H9 (cell line): ENCODE measurements at regions not wholly inside any gene's neighbourhood (a gene's known extent, or its start where the extent isn't known, plus 50 kb on each side); places are given as distances from the start of the nearest gene placed in this dataset.

Experiments
- DNase-seq: peaks from one replicate; pipeline ENCODE4 v3.0.0-alpha.2; 2017
- H2AFZ ChIP-seq: one replicate; pipeline ENCODE4 v1.6.1; 2013; ENCODE audit warnings: mild to moderate bottlenecking, low read length, control low read depth, moderate library complexity
- H2AK5ac ChIP-seq: 2 replicates; pipeline ENCODE4 v1.6.1; 2013; ENCODE audit warnings: low read length, control low read depth, mixed read lengths; ENCODE audit not compliant: insufficient read length
- H2BK120ac ChIP-seq: one replicate; pipeline ENCODE4 v1.6.1; 2013; ENCODE audit warnings: low read depth, mild to moderate bottlenecking, low read length, control low read depth, inconsistent platforms; ENCODE audit not compliant: poor library complexity, severe bottlenecking
- H2BK12ac ChIP-seq: 2 replicates; pipeline ENCODE4 v1.6.1; 2013; ENCODE audit warnings: low read length, control low read depth, mixed read lengths, low read depth; ENCODE audit not compliant: insufficient read length
- H2BK15ac ChIP-seq: 2 replicates; pipeline ENCODE4 v1.6.1; 2013; ENCODE audit warnings: low read depth, low read length, control low read depth
- H2BK20ac ChIP-seq: one replicate; pipeline ENCODE4 v1.6.1; 2013; ENCODE audit warnings: low read depth, mild to moderate bottlenecking, low read length, control low read depth, inconsistent platforms; ENCODE audit not compliant: poor library complexity, severe bottlenecking
- H2BK5ac ChIP-seq: 2 replicates; pipeline ENCODE4 v1.6.1; 2013; ENCODE audit warnings: low read length, control low read depth, mixed read lengths; ENCODE audit not compliant: insufficient read length
- H3K14ac ChIP-seq: 2 replicates; pipeline ENCODE4 v1.6.1; 2013; ENCODE audit warnings: low read length, control low read depth; ENCODE audit not compliant: insufficient read depth
- H3K18ac ChIP-seq: 2 replicates; pipeline ENCODE4 v1.6.1; 2013; ENCODE audit warnings: low read depth, mild to moderate bottlenecking, mixed read lengths, low read length, control low read depth; ENCODE audit not compliant: insufficient read length
- H3K23ac ChIP-seq: 2 replicates; pipeline ENCODE4 v1.6.1; 2013; ENCODE audit warnings: low read length, control low read depth, mixed read lengths, low read depth; ENCODE audit not compliant: insufficient read length
- H3K23me2 ChIP-seq: 2 replicates; pipeline ENCODE4 v1.6.1; 2013; ENCODE audit warnings: low read depth, mild to moderate bottlenecking, mixed read lengths, low read length, control low read depth; ENCODE audit not compliant: insufficient read length, poor library complexity, severe bottlenecking
- H3K27ac ChIP-seq: 2 replicates; pipeline ENCODE4 v1.5.1; 2013; ENCODE audit warnings: low read length, control low read depth, mixed read lengths, low read depth; ENCODE audit not compliant: insufficient read length
- H3K27me3 ChIP-seq: 2 replicates; pipeline ENCODE4 v1.6.1; 2013; ENCODE audit warnings: low read length, control low read depth, inconsistent platforms; ENCODE audit not compliant: insufficient read depth
- H3K4ac ChIP-seq: 2 replicates; pipeline ENCODE4 v1.6.1; 2013; ENCODE audit warnings: low read depth, mild to moderate bottlenecking, control low read depth, inconsistent platforms, low read length, moderate library complexity
- H3K4me1 ChIP-seq: 2 replicates; pipeline ENCODE4 v1.6.1; 2013; ENCODE audit warnings: low read length, control low read depth, inconsistent platforms; ENCODE audit not compliant: insufficient read depth
- H3K4me2 ChIP-seq: 2 replicates; pipeline ENCODE4 v1.6.1; 2013; ENCODE audit warnings: low read length, control low read depth, mixed read lengths; ENCODE audit not compliant: insufficient read length, insufficient read depth
- H3K56ac ChIP-seq: 2 replicates; pipeline ENCODE4 v1.6.1; 2013; ENCODE audit warnings: low read depth, mild to moderate bottlenecking, mixed read lengths, low read length, control low read depth; ENCODE audit not compliant: insufficient read length
- H3K79me1 ChIP-seq: 2 replicates; pipeline ENCODE4 v1.6.1; 2013; ENCODE audit warnings: low read depth, mild to moderate bottlenecking, moderate library complexity, low read length, control low read depth, inconsistent platforms; ENCODE audit not compliant: insufficient read depth, poor library complexity, severe bottlenecking
- H3K79me2 ChIP-seq: 2 replicates; pipeline ENCODE4 v1.6.1; 2013; ENCODE audit warnings: low read length, control low read depth, inconsistent platforms; ENCODE audit not compliant: insufficient read depth
- H3K9ac ChIP-seq: 2 replicates; pipeline ENCODE4 v1.6.1; 2013; ENCODE audit warnings: low read length, control low read depth, mixed read lengths; ENCODE audit not compliant: insufficient read length; ENCODE audit errors: extremely low read depth
- H3K9me3 ChIP-seq: one replicate; pipeline ENCODE4 v1.6.1; 2013; ENCODE audit warnings: low read depth, low read length, inconsistent platforms; ENCODE audit not compliant: control insufficient read depth
- H3T11ph ChIP-seq: one replicate; pipeline ENCODE4 v1.6.1; 2013; ENCODE audit warnings: mild to moderate bottlenecking, low read length, control low read depth, inconsistent platforms
- H4K20me1 ChIP-seq: one replicate; pipeline ENCODE4 v1.6.1; 2013; ENCODE audit not compliant: control insufficient read depth, insufficient read length, insufficient read depth
- H4K5ac ChIP-seq: 2 replicates; pipeline ENCODE4 v1.6.1; 2013; ENCODE audit warnings: low read depth, mild to moderate bottlenecking, mixed read lengths, low read length, control low read depth; ENCODE audit not compliant: insufficient read length
- H4K8ac ChIP-seq: replicated peaks from 2 replicates; pipeline ENCODE4 v1.6.1; 2013; ENCODE audit warnings: low read length, control low read depth, mixed read lengths, low read depth; ENCODE audit not compliant: insufficient read length
- H4K91ac ChIP-seq: 2 replicates; pipeline ENCODE4 v1.6.1; 2013; ENCODE audit warnings: low read depth, mild to moderate bottlenecking, moderate library complexity, mixed read lengths, low read length, control low read depth; ENCODE audit not compliant: insufficient read length
- H3K27ac Mint-ChIP-seq, 3 experiments: 2 replicates in 2 of 3; 3 replicates in 1 of 3; pipeline ENCODE4 v1.8.0; 2020 to 2021; ENCODE audit warnings: mixed read lengths in 3 of 3, mild to moderate bottlenecking in 1 of 3, moderate library complexity in 1 of 3
- H3K27me3 Mint-ChIP-seq: 2 replicates; pipeline ENCODE4 v1.8.0; 2021; ENCODE audit warnings: low read depth, mild to moderate bottlenecking, moderate library complexity, mixed read lengths
- H3K36me3 Mint-ChIP-seq, 3 experiments: 2 replicates in 2 of 3; 3 replicates in 1 of 3; pipeline ENCODE4 v1.8.0; 2020 to 2021; ENCODE audit warnings: low read depth in 3 of 3, mixed read lengths in 3 of 3; ENCODE audit not compliant: insufficient read depth in 1 of 3
- H3K4me1 Mint-ChIP-seq, 2 experiments: 2 replicates each; pipeline ENCODE4 v1.8.0; 2020; ENCODE audit warnings: mixed read lengths in 2 of 2
- H3K4me3 Mint-ChIP-seq, 2 experiments: 2 replicates in 1 of 2; 3 replicates in 1 of 2; pipeline ENCODE4 v1.8.0; 2020 to 2021; ENCODE audit warnings: mild to moderate bottlenecking in 2 of 2, mixed read lengths in 2 of 2, moderate library complexity in 1 of 2
- H3K9me3 Mint-ChIP-seq, 2 experiments: 2 replicates in 1 of 2; 3 replicates in 1 of 2; pipeline ENCODE4 v1.8.0; 2020; ENCODE audit warnings: mild to moderate bottlenecking in 2 of 2, mixed read lengths in 2 of 2, moderate library complexity in 1 of 2
- WGBS: extraction: QIAGEN DNeasy Blood & Tissue Kit; methylation state at CpG from one replicate; pipeline ENCODE4 v1.1.7; 2013; ENCODE audit warnings: missing lambda C conversion rate, low lambda C conversion rate, mixed read lengths; ENCODE audit not compliant: insufficient read length; ENCODE audit errors: extremely low coverage; 5-methylcytosine and 5-hydroxymethylcytosine counted together
- TF ChIP-seq, protein P1 (sequence below): fragments of 200-600 bp; sonication (generic); conservative IDR thresholded peaks from 3 replicates; pipeline ENCODE4 v1.8.0; 2021; ENCODE audit warnings: antibody characterized with exemption, mild to moderate bottlenecking

DNA sequence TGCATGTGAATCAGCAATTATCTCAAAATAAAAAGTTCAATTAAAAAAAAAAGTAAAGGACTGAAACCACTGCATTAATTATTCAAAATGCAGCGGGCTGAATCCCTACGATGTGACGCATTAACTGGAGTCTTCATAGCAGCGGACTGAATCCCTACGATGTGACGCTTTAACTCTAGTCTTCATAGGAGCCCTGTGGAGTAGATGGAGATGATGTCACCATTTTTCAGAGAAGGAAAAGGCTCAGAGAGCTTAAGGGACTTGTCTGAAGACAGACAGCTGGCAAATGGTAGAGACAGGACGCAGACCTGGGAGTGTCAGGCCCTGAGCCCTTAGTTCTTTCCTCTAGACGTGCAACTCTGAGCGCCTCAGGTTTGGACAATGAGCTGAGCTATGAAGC, 168.0 kb upstream of the MYL2 start:
- TF ChIP-seq, protein P1, sequence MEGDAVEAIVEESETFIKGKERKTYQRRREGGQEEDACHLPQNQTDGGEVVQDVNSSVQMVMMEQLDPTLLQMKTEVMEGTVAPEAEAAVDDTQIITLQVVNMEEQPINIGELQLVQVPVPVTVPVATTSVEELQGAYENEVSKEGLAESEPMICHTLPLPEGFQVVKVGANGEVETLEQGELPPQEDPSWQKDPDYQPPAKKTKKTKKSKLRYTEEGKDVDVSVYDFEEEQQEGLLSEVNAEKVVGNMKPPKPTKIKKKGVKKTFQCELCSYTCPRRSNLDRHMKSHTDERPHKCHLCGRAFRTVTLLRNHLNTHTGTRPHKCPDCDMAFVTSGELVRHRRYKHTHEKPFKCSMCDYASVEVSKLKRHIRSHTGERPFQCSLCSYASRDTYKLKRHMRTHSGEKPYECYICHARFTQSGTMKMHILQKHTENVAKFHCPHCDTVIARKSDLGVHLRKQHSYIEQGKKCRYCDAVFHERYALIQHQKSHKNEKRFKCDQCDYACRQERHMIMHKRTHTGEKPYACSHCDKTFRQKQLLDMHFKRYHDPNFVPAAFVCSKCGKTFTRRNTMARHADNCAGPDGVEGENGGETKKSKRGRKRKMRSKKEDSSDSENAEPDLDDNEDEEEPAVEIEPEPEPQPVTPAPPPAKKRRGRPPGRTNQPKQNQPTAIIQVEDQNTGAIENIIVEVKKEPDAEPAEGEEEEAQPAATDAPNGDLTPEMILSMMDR, result no peak
- no peak overlapping the region for H3K18ac ChIP-seq
- H2AFZ ChIP-seq, result no peak overlapping the region
- H2BK120ac ChIP-seq, result no peak overlapping the region
- no peak overlapping the region for H4K5ac ChIP-seq
- Mint-ChIP-seq H3K9me3 (no peaks in the 10 kb centered on the region), H3K27me3 (peaks cover 3% of the 10 kb centered on the region; the same call in 1 of the 2 replicates), H3K36me3 (peaks cover 0 to 6% (median 5%) of the 10 kb centered on the region in 3 experiments; a peak in 1 of 7 replicates), H3K4me1 (peaks cover 20 to 23% of the 10 kb centered on the region in 2 experiments), H3K27ac (no peak overlapping the region), H3K4me3 (no peak overlapping the region)
- whole genome bisulfite sequencing, result no CpG with 5 or more reads among the region's 9 CpGs
- no peak overlapping the region for H3T11ph ChIP-seq
- H3K23me2 ChIP-seq, result no peaks in the 10 kb centered on the region
- no peak overlapping the region for H2BK5ac ChIP-seq
- no peak overlapping the region for H3K56ac ChIP-seq
- H2AK5ac ChIP-seq, result no peak overlapping the region
- H3K9ac ChIP-seq, result no peak overlapping the region
- H3K23ac ChIP-seq, result no peak overlapping the region
- H3K14ac ChIP-seq, result no peak overlapping the region
- no peak overlapping the region for H3K27ac ChIP-seq
- H2BK20ac ChIP-seq, result no peak overlapping the region
- no peak overlapping the region for H3K4me2 ChIP-seq
- no peaks in the 10 kb centered on the region for H3K79me2 ChIP-seq
- no peaks in the 10 kb centered on the region for H3K4me1 ChIP-seq
- no peak for DNase-seq
- no peak overlapping the region for H4K8ac ChIP-seq
- no peak overlapping the region for H3K4ac ChIP-seq
- no peak overlapping the region for H2BK12ac ChIP-seq
- H3K79me1 ChIP-seq, result no peaks in the 10 kb centered on the region
- no peak overlapping the region for H4K91ac ChIP-seq
- H4K20me1 ChIP-seq, result no peaks in the 10 kb centered on the region
- H3K27me3 ChIP-seq, result no peaks in the 10 kb centered on the region
- H2BK15ac ChIP-seq, result no peak overlapping the region
- no peaks in the 10 kb centered on the region for H3K9me3 ChIP-seq
